ENCODE measurements at regions not wholly inside any gene's neighbourhood (a gene's known extent, or its start where the extent isn't known, plus 50 kb on each side); places are given as distances from the start of the nearest gene placed in this dataset.

GRCh38 chr1:198904321-198904720, 265.5 kb downstream of the PTPRC start:
- DNase-seq (ENCODE audit: low spot score) = no peak

- no peak for DNase-seq (ENCODE audit: low spot score)
Observed at GRCh38 chr1:198906739-198907422, 268.0 kb downstream of the PTPRC start.

- DNase-seq (ENCODE audit: low spot score) = no peak
Observed at GRCh38 chr1:198907423-198907746, 268.5 kb downstream of the PTPRC start.

GRCh38 chr1:198908995-198909394, 270.2 kb downstream of the PTPRC start:
- DNase-seq (ENCODE audit: low spot score) = no peak

- DNase-seq (ENCODE audit: low spot score) = no peak
Observed at GRCh38 chr1:198909973-198910372, 271.1 kb downstream of the PTPRC start.

GRCh38 chr1:198910816-198911215, 272.0 kb downstream of the PTPRC start:
- no peak for DNase-seq (ENCODE audit: low spot score)

- no peak for DNase-seq (ENCODE audit: low spot score)
Observed at GRCh38 chr1:198912046-198912445, 273.2 kb downstream of the PTPRC start.

GRCh38 chr1:198913667-198914066, 274.8 kb downstream of the PTPRC start:
- peak; percentile 15 for DNase-seq (ENCODE audit: low spot score)

- no peak for DNase-seq (ENCODE audit: low spot score)
Observed at GRCh38 chr1:198915327-198916231, 276.7 kb downstream of the PTPRC start.

- no peak for DNase-seq (ENCODE audit: low spot score)
Observed at GRCh38 chr1:198917226-198917625, 278.4 kb downstream of the PTPRC start.

- no peak for DNase-seq (ENCODE audit: low spot score)
Observed at GRCh38 chr1:198918920-198919319, 280.1 kb downstream of the PTPRC start.

- DNase-seq (ENCODE audit: low spot score) = no peak
Observed at GRCh38 chr1:198919667-198920398, 281.0 kb downstream of the PTPRC start.

GRCh38 chr1:198922638-198923430, 284.0 kb downstream of the PTPRC start:
- no peak for DNase-seq (ENCODE audit: low spot score)

GRCh38 chr1:198923993-198924392, 285.2 kb downstream of the PTPRC start:
- no peak for DNase-seq (ENCODE audit: low spot score)

GRCh38 chr1:198925567-198925966, 286.7 kb downstream of the PTPRC start:
- no peak for DNase-seq (ENCODE audit: low spot score)

- no peak for DNase-seq (ENCODE audit: low spot score)
Observed at GRCh38 chr1:198927129-198927528, 288.3 kb downstream of the PTPRC start.

GRCh38 chr1:198929111-198929604, 290.3 kb downstream of the PTPRC start:
- no peak for DNase-seq (ENCODE audit: low spot score)

GRCh38 chr1:198929961-198930599, 291.2 kb downstream of the PTPRC start:
- no peak for DNase-seq (ENCODE audit: low spot score)

GRCh38 chr1:198932351-198932991, 293.6 kb downstream of the PTPRC start:
- DNase-seq (ENCODE audit: low spot score) = no peak

- DNase-seq (ENCODE audit: low spot score) = no peak
Observed at GRCh38 chr1:198933515-198934222, 294.8 kb downstream of the PTPRC start.
